ENCODE measurements at regions not wholly inside any gene's neighbourhood (a gene's known extent, or its start where the extent isn't known, plus 50 kb on each side); places are given as distances from the start of the nearest gene placed in this dataset.

GRCh38 chr9:13971966-13972655, 341.8 kb downstream of the NFIB start:
- intact Hi-C loops (cut with DNase I; ENCODE audit: low total_unique reads), result no loop called here
- WGBS, 5 donors, result 48 to 69% (median 52%) methylated on average over 10 of the region's 10 CpGs

GRCh38 chr9:13971415-13971814, 342.5 kb downstream of the NFIB start:
- Histone ChIP-seq H3K4me3 (no peak overlapping the region), H3K27ac (no peak overlapping the region)

More at GRCh38 chr9:13971966-13972655, 341.8 kb downstream of the NFIB start:
- Histone ChIP-seq H3K36me3 (no peaks in the 10 kb centered on the region), H3K4me3 (no peak overlapping the region), H3K9me3 (no peaks in the 10 kb centered on the region), H3K27me3 (no peaks in the 10 kb centered on the region), H3K4me1 (no peaks in the 10 kb centered on the region), H3K27ac (no peak overlapping the region)
- no peak for DNase-seq
- TF ChIP-seq EP300 (IDR thresholded peaks at IDR 0.05) (no peak), CTCF (IDR thresholded peaks at IDR 0.05) (no peak), POLR2A (IDR thresholded peaks at IDR 0.05) (no peak), POLR2AphosphoS5 (IDR thresholded peaks at IDR 0.05) (no peak)

GRCh38 chr9:13970426-13970825, 343.5 kb downstream of the NFIB start:
- 92 to 98% (median 96%) methylated on average over 3 of the region's 3 CpGs for WGBS, 5 donors
- Histone ChIP-seq H3K9me3 (no peaks in the 10 kb centered on the region), H3K27me3 (no peaks in the 10 kb centered on the region), H3K36me3 (no peaks in the 10 kb centered on the region), H3K27ac (no peak overlapping the region), H3K4me1 (no peaks in the 10 kb centered on the region), H3K4me3 (no peak overlapping the region)
- TF ChIP-seq POLR2A (IDR thresholded peaks at IDR 0.05) (no peak), CTCF (IDR thresholded peaks at IDR 0.05) (no peak), EP300 (IDR thresholded peaks at IDR 0.05) (no peak), POLR2AphosphoS5 (IDR thresholded peaks at IDR 0.05) (no peak)
- intact Hi-C loops (cut with DNase I; ENCODE audit: low total_unique reads), result no loop called here
- DNase-seq, result no peak

More at GRCh38 chr9:13971415-13971814, 342.5 kb downstream of the NFIB start:
- no peaks in the 10 kb centered on the region for H3K27me3 ChIP-seq
- no peaks in the 10 kb centered on the region for H3K4me1 ChIP-seq
- H3K9me3 ChIP-seq, result no peaks in the 10 kb centered on the region
- TF ChIP-seq POLR2AphosphoS5 (IDR thresholded peaks at IDR 0.05) (no peak), CTCF (IDR thresholded peaks at IDR 0.05) (no peak)
- 82 to 89% (median 86%) methylated on average over 4 of the region's 4 CpGs for WGBS, 5 donors
- DNase-seq, result no peak
- no peaks in the 10 kb centered on the region for H3K36me3 ChIP-seq
- intact Hi-C loops (cut with DNase I; ENCODE audit: low total_unique reads), result no loop called here

- H3K4me3 ChIP-seq, result no peak overlapping the region
- TF ChIP-seq EP300 (IDR thresholded peaks at IDR 0.05) (no peak), CTCF (IDR thresholded peaks at IDR 0.05) (no peak), POLR2AphosphoS5 (IDR thresholded peaks at IDR 0.05) (no peak), POLR2A (IDR thresholded peaks at IDR 0.05) (no peak)
- H3K4me1 ChIP-seq, result no peaks in the 10 kb centered on the region
- DNase-seq, result no peak
- no peaks in the 10 kb centered on the region for H3K27me3 ChIP-seq
- H3K27ac ChIP-seq, result no peak overlapping the region
- no peaks in the 10 kb centered on the region for H3K36me3 ChIP-seq
- no peaks in the 10 kb centered on the region for H3K9me3 ChIP-seq
- intact Hi-C loops (cut with DNase I; ENCODE audit: low total_unique reads), result no loop called here
- 49 to 58% (median 51%) methylated on average over 4 of the region's 4 CpGs for WGBS, 5 donors
These were observed 343.9 kb downstream of the NFIB start for GRCh38 chr9:13970018-13970417.

Measured in stomach (tissue), 8 donors.